HG03439 (cell line): ENCODE measurements at regions not wholly inside any gene's neighbourhood (a gene's known extent, or its start where the extent isn't known, plus 50 kb on each side); places are given as distances from the start of the nearest gene placed in this dataset.
"Not testable (repeated sequence)": the region's sequence is repeated elsewhere in the genome, so short reads cannot be mapped to it uniquely, and the experiment has no call there.

Experiments
- ATAC-seq: cut with Tn5 transposase; IDR thresholded peaks from one replicate; pipeline ENCODE4 v1.9.1; 2021; ENCODE audit warnings: mild to moderate bottlenecking, moderate library complexity; ENCODE audit not compliant: unreplicated experiment

DNA sequence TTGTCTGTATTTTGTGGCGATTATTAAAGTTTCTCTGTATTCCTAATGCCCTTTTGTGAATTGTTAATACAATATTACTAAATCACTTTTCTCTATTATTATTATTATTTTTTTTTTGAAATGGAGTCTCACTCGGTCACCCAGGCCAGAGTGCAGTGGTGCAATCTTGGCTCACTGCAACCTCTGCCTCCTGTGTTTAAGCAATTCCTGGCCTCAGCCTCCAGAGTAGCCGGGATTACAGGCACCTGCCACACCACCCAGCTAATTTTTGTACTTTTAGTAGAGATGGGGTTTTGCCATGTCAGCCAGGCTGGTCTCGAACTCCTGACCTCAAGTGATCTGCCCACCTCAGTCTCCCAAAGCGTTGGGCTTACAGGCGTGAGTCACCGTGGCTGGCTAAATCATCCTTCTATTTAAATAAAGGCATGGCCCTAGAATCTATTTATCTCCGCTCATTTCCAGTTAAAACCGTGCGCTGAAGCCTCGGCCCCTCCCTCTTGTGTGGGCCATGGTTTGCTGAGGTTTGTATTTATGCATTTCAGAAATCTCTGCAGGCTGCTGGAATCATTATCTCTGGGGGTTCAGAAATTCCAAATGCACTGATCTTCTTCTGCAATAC lies 1136.4 kb upstream of the TMEM132C start:
- ATAC-seq, result no peak

DNA sequence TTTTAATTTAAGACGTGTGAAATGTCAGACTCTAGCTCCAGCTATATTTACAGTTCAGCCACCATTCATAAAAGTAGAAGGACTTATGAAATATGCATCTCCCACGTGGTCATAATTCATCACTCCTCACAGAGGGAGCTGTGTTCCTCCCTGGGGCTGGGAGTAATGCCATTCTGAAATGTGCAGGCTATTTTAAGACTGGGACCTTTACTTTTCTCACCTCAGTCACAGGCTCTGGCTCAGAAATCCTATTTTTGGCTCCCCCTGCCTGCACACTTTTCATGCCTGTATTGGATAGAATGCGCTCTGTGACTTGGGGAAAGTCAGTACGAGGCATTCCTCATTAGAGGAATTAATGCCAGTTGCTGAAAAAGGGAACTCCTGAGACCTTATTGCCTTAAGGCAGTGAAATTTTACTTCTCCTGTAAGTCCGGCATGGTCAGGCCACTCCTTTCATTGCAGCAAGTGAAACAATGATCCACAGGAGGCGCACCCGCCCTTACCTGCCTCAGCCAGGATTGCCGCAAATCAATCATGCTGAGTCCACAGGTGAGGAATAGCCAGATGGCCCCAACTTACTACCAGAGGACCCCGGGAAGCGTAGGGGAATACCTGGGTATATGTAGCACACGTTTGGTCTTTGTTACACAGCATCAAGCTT lies 1133.2 kb upstream of the TMEM132C start:
- no peak for ATAC-seq

DNA sequence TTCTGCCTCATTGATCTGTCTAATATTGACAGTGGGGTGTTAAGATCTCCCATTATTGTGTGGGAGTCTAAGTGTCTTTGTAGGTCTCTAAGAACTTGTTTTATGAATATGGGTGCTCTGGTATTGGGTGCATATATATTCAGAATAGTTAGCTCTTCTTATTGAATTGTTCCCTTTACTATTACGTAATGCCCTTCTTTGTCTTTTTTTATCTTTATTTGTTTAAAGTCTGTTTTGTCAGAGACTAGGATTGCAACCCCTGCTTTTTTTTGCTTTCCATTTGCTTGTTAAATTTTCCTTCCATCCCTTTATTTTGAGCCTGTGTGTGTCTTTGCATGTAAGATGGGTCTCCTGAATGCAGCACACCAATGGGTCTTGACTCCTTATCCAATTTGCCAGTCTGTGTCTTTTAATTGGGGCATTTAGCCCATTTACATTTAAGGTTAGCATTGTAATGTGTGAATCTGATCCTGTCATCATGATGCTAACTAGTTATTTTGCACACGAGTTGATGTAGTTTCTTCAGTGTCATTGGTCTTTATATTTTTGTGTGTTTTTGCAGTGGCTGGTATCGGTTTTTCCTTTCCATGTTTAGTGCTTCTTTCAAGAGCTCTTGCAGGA lies 1126.0 kb upstream of the TMEM132C start:
- ATAC-seq, result not testable (repeated sequence)

- ATAC-seq, result no peak
These were observed 1124.0 kb upstream of the TMEM132C start for GRCh38 chr12:127143020-127143419.

GRCh38 chr12:127144770-127145169 lies 1122.2 kb upstream of the TMEM132C start:
- ATAC-seq, result no peak

- ATAC-seq, result no peak
These were observed 1121.6 kb upstream of the TMEM132C start for GRCh38 chr12:127145241-127145928.

- no peak for ATAC-seq
These were observed 1120.8 kb upstream of the TMEM132C start for GRCh38 chr12:127145929-127146789.

DNA sequence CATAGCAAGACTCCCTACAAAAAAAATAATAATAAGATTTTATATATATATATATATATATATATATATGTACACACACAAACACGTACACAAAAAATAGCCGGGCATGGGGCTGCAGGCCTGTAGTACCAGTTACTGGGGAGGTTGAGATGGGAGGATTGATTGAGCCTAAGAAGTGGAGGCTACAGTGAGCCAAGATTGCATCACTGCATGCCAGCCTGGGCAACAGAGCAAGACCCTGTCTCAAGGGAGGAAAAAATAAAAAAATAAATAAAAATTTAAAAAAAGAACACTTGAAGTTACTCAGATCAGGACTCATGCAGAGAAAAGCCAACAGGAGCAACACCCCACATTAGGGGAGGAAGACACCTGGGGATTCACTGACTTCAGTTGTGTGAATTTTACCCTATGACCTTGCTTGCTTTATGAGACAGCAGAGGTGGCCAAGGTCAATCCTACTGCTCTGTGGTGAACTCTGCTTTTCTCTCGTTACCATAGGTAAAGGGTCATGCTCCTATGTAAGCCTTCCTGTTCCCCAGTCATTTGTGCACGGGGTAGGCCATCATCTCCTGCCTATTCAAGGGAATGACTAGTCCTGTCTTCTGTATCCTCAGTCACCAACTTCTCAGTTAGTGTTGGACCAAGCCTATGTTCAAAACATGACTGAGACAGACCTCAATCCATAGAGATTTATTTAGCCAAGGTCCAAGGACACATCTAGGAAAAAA lies 1119.8 kb upstream of the TMEM132C start:
- no peak for ATAC-seq

DNA sequence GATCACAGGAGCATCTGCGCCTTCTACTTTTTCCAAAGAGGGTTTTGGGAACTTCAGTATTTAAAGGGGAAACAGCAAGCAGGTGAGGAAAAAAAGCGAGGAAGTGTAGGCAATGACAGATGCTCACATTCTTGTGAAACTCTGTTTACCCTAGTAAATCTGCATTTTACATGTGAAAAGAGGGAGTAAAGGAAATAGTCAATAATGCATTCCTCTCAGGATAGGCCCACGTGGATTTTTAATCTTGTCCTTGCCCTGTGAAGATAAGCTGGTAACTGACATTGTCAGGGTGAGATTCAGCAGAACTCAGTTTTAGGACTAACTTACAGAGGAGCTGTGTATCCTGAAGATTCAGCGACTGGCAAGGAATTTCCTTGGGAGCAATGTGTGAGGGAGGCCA lies 1119.2 kb upstream of the TMEM132C start:
- ATAC-seq, result no peak

- ATAC-seq, result no peak
These were observed 1118.7 kb upstream of the TMEM132C start for GRCh38 chr12:127148318-127148717.

DNA sequence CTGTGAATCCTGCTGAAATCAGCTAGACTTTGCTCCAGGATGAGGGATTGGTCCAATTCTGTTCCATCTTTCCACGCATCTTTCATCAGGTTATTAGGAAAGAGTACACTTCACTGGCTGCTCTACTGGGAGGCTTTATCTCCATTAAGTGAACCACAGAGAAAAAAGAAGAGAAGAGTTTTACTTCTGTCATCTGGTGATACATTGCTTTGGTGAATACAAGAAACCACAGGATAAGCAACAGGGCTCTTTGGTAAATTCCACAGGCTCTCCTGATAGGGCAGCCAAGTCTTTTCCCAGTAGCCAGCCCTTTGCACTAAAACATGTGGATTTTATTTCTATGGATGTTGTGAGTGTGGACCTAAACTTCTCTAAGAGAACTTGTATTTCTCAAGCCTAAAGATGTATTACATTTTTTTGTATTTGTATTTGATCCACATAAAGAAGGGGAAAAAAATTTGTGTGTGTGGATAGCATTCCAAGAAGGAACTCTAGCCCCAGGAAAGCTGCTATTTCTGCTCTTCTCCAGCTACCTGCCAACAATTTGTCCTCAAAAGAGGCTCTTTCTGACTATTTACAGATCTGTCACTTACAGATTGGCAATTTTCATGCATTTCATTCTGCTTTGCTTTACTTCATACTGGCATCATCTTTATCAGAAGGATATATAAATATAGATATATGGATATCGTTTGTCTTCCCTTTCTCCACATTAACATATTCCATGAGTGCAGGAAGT lies 1117.6 kb upstream of the TMEM132C start:
- no peak for ATAC-seq

DNA sequence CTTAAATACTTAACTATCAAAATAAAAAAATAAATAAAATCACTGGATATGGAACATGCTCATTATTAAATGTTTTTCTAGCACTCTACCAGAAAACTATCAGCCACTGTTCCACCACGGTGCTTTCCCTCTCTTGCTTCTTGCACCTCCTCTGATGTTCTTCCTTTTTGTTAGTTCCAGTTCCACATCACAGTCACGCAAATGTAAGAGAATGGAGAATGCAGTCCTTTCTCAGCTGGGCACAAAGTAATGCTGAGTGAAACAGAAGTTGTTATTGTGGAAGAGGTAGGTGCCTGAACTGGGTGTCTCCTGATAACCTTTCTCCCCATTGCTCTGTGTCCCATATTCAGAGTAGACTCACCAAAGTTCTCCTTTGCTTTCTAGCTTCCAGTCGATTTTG lies 1116.9 kb upstream of the TMEM132C start:
- ATAC-seq, result no peak

DNA sequence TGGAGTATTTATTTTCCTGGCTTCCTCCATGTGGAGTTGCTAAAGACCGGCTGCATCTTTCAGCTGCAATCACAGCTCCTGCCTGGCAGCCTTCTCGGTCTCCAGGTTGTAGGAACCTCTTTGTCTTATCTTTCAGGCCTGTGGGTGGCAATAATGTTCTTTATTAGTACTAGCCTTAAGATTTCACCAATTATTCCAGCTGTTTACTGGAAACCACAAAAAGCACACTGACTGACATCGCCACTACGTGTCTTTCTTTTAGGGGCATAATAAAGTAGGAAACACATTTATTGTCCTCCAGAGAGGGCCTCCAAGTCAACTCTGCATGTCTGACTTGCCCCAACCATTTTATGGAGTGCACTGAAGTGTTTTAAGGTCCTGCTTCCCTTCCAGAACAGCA lies 1116.5 kb upstream of the TMEM132C start:
- no peak for ATAC-seq

GRCh38 chr12:127150956-127151355 lies 1116.0 kb upstream of the TMEM132C start:
- no peak for ATAC-seq

- ATAC-seq, result no peak
These were observed 1113.0 kb upstream of the TMEM132C start for GRCh38 chr12:127153996-127154395.

DNA sequence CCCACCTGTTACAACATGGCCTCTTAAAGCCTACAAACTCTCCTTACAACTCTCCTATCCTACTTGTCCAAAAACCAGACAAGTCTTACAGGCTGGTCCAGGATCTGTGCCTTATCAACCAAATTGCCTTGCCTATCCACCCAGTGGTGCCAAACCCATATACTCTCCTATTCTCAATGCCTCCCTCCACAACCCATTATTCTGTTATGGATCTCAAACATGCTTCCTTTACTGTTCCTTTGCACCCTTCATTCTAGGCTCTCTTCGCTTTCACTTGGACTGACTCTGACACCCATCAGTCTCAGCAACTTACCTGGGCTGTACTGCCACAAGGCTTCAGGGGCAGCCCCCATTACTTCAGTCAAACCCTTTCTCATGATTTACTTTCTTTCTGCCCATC lies 1112.1 kb upstream of the TMEM132C start:
- ATAC-seq, result not testable (repeated sequence)

- not testable (repeated sequence) for ATAC-seq
These were observed 1110.9 kb upstream of the TMEM132C start for GRCh38 chr12:127155935-127156619.

DNA sequence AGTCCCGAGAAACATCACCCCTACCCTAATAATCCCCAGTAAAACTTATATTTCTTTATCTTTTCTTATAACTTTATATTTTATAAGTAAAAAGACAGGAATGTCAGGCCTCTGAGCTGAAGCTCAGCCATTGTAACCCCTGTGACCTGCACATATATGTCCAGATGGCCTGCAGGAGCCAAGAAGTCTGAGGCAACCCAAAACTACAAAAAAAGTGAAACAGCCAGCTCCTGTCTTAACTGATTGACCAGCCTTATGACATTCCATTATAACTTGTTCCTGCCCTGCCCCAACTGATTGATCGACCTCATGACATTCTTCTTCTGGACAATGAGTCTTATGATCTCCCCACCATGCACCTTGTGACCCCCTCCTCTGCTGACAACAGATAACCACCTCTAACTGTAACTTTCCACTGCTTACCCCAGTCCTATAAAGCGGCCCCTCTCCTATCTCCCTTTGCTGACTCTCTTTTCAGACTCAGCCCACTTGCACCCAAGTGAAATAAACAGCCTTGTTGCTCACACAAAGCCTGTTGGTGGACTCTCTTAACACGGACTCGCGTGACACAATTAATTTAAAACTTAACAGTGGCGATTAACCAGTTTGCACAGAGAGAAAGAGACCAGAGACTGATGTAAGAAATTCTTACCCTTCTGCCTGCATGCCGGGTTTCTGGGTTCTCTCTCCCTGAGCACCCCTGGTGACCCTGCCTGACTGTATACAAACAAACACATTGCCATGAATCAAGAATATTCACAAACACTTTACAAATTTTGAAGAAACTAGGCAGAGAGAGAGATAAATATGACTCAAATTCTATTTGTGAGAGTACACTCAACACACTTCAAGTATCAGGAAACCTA lies 1109.2 kb upstream of the TMEM132C start:
- not testable (repeated sequence) for ATAC-seq
